ENCODE measurements at regions not wholly inside any gene's neighbourhood (a gene's known extent, or its start where the extent isn't known, plus 50 kb on each side); places are given as distances from the start of the nearest gene placed in this dataset.
"Not testable (repeated sequence)": the region's sequence is repeated elsewhere in the genome, so short reads cannot be mapped to it uniquely, and the experiment has no call there.

GRCh38 chr5:121429761-121430160 is 421.9 kb upstream of the FTMT start:
- H3K27ac ChIP-seq, result no peak overlapping the region

DNA sequence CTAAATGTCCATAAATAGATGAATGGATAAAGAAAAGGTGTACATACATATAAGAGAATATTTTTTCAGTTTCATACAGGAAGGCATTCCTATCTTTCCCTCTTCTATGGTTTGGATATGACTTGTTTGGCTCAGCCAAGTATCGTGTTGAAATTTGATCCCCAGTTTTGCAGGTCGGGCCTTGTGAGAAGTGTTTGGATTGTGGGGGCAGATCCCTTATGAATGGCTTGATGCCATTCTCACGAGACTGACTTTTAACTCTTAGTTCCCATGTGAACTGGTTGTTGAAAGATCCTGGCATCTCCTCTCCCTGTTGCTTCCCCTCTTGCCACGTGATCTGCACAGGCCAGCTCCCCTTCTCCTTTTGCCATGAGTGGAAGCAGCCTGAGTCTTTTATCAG is 421.1 kb upstream of the FTMT start:
- TF ChIP-seq CTCF (IDR thresholded peaks at IDR 0.05) (no peak), ZFX (IDR thresholded peaks at IDR 0.05; ENCODE audit: borderline replicate concordance) (no peak)
- no peak overlapping the region for H3K27ac ChIP-seq

More at GRCh38 chr5:121429761-121430160, 421.9 kb upstream of the FTMT start:
- TF ChIP-seq ZFX (IDR thresholded peaks at IDR 0.05; ENCODE audit: borderline replicate concordance) (no peak), CTCF (IDR thresholded peaks at IDR 0.05) (no peak)

GRCh38 chr5:121445511-121445910 is 406.2 kb upstream of the FTMT start:
- TF ChIP-seq CTCF (IDR thresholded peaks at IDR 0.05) (no peak), ZFX (IDR thresholded peaks at IDR 0.05; ENCODE audit: borderline replicate concordance) (no peak)
- no peak overlapping the region for H3K27ac ChIP-seq

DNA sequence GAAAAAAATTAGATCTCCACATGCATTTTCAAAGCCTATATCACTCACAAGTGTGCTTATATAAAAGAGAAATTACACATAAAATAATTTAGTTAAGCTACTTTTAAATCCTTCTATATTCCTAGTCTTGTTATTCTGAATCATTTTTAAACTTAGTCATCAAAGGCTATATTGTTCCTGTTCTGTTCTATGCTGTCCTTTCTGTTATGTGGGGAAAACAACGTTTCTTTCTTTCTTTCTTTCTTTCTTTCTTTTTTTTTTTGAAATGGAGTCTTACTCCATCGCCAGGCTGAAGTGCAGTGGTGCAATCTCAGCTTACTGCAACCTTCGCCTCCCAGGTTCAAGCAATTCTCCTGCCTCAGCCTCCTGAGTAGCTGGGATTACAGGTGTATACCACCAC is 389.2 kb upstream of the FTMT start:
- no peak overlapping the region for H3K27ac ChIP-seq
- TF ChIP-seq ZFX (IDR thresholded peaks at IDR 0.05; ENCODE audit: borderline replicate concordance) (no peak), CTCF (IDR thresholded peaks at IDR 0.05) (no peak)

DNA sequence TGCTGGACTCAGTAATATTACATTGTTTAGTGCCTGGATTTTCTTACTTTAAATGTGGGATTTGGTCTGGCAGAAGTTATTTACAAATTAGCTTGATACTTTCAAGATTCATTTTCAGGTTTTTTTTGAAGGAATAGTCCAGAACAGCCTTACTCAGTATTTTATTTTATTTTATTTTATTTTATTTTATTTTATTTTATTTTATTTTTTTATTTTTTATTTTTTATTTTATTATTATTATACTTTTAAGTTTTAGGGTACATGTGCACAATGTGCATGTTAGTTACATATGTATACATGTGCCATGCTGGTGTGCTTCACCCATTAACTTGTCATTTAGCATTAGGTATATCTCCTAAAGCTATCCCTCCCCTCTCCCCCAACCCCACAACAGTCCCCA is 380.5 kb upstream of the FTMT start:
- H3K27ac ChIP-seq, result not testable (repeated sequence)

GRCh38 chr5:121478636-121479035 is 373.0 kb upstream of the FTMT start:
- no peak overlapping the region for H3K27ac ChIP-seq
- TF ChIP-seq ZFX (IDR thresholded peaks at IDR 0.05; ENCODE audit: borderline replicate concordance) (no peak), CTCF (IDR thresholded peaks at IDR 0.05) (no peak)

DNA sequence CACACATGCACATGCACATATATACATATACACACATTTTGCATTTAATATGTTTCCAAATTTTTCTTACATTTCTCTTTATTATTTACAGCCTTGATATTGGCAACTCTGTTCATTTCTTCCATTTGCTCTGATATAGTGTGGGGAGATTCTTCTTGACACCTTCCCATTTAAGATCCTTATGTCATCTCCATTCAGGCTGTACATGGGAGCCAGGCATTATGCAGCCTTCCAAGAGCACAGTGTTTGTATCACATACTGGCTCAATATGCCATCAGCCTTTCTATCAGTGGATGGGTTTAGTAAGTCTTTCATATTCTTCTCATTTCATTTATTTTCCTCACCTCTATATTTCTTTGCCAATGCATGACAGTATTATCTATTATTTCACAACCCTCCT is 372.3 kb upstream of the FTMT start:
- H3K27ac ChIP-seq, result no peak overlapping the region
- no peak for TF ChIP-seq ZFX (IDR thresholded peaks at IDR 0.05; ENCODE audit: borderline replicate concordance)
- no peak for TF ChIP-seq CTCF (IDR thresholded peaks at IDR 0.05)

- no peak for TF ChIP-seq ZFX (IDR thresholded peaks at IDR 0.05; ENCODE audit: borderline replicate concordance)
Measured at GRCh38 chr5:121485281-121485680, 366.4 kb upstream of the FTMT start.

DNA sequence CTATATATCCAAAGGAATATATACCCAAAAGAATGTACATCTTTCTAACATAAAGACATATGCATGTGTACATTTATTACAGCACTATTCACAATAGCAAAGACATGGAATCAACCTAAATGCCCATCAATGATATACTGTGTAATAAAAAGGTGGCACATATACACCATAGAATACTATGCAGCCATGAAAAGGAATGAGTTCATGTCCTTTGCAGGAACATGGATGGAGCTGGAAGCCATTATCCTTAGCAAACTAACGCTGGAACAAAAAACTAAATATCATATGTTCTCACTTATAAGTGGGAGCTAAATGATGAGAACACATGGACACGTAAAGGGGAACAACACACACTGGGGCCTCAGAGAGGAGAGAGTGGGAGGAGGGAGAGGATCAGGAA is 365.7 kb upstream of the FTMT start:
- not testable (repeated sequence) for H3K27ac ChIP-seq

More at GRCh38 chr5:121485281-121485680, 366.4 kb upstream of the FTMT start:
- no peak overlapping the region for H3K27ac ChIP-seq

Data from 22Rv1 (cell line).